ENCODE measurements at regions not wholly inside any gene's neighbourhood (a gene's known extent, or its start where the extent isn't known, plus 50 kb on each side); places are given as distances from the start of the nearest gene placed in this dataset.

GRCh38 chr10:2445370-2445769 is 622.0 kb upstream of the PFKP start:
- TF ChIP-seq, protein P1, sequence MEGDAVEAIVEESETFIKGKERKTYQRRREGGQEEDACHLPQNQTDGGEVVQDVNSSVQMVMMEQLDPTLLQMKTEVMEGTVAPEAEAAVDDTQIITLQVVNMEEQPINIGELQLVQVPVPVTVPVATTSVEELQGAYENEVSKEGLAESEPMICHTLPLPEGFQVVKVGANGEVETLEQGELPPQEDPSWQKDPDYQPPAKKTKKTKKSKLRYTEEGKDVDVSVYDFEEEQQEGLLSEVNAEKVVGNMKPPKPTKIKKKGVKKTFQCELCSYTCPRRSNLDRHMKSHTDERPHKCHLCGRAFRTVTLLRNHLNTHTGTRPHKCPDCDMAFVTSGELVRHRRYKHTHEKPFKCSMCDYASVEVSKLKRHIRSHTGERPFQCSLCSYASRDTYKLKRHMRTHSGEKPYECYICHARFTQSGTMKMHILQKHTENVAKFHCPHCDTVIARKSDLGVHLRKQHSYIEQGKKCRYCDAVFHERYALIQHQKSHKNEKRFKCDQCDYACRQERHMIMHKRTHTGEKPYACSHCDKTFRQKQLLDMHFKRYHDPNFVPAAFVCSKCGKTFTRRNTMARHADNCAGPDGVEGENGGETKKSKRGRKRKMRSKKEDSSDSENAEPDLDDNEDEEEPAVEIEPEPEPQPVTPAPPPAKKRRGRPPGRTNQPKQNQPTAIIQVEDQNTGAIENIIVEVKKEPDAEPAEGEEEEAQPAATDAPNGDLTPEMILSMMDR (tag by site-specific recombination; IDR thresholded peaks at IDR 0.05), result no peak
- no peak for TF ChIP-seq ZNF596 (tag by site-specific recombination; IDR thresholded peaks at IDR 0.05)
- TF ChIP-seq ZNF561 (tag by site-specific recombination; IDR thresholded peaks at IDR 0.05; ENCODE audit: borderline replicate concordance), result no peak
- TF ChIP-seq ZBTB17 (tag by site-specific recombination; IDR thresholded peaks at IDR 0.05), result no peak
- no peak for TF ChIP-seq ZNF830 (tag by site-specific recombination; IDR thresholded peaks at IDR 0.05; ENCODE audit: low read depth)
- TF ChIP-seq ZNF121 (tag by site-specific recombination; IDR thresholded peaks at IDR 0.05), result no peak
